Suppressor macrophage treated with lipopolysaccharide for 1 hour (primary cell): ENCODE measurements at regions not wholly inside any gene's neighbourhood (a gene's known extent, or its start where the extent isn't known, plus 50 kb on each side); places are given as distances from the start of the nearest gene placed in this dataset.
A peak's percentile ranks its signal among the peaks of the same experiment; 100 is the strongest.
"Not testable (repeated sequence)": the region's sequence is repeated elsewhere in the genome, so short reads cannot be mapped to it uniquely, and the experiment has no call there.

Experiments
- DNase-seq, 3 donors: peaks; one replicate each; pipeline ENCODE4 v3.0.0-alpha.2; 2020 to 2022

DNA sequence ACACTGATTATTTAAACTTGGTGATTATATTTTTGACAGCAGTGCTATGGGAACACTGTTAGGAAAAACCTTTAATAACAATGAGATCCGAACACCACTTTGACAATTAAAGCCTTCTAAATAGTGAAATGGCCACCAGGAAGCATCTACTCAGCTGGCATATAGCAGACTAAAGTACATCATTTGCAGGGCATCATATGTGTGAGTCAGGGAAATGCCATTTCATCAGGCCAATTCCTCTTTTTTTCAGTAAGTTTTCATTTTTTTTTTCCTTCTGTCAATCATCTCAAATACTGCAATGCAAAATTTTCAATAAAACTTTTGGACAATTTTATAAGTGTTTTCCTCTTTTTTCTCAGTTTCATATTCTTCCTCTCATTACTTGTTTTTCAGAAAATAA lies 521.4 kb upstream of the SEMA3D start:
- DNase-seq, result peak; percentile 41 to 71 (median 51)

DNA sequence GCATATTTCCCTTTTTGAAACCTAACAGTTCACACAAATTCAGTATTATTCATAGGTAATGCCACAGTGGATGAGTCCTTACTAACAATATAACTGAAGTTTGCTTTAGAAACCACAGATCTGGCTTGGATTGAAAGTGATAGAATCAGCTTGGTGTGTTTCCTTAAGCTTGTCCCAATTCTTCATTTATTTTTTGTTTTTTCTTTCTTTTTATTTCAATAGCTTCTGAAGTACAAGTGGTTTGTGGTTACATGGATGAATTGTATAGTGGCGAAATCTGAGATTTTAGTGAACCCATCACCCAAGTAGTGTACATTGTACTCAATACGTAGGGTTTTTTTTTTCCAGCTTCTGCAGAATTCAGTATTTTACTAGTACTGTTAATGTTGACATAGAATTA lies 518.2 kb upstream of the SEMA3D start:
- DNase-seq, result no peak

DNA sequence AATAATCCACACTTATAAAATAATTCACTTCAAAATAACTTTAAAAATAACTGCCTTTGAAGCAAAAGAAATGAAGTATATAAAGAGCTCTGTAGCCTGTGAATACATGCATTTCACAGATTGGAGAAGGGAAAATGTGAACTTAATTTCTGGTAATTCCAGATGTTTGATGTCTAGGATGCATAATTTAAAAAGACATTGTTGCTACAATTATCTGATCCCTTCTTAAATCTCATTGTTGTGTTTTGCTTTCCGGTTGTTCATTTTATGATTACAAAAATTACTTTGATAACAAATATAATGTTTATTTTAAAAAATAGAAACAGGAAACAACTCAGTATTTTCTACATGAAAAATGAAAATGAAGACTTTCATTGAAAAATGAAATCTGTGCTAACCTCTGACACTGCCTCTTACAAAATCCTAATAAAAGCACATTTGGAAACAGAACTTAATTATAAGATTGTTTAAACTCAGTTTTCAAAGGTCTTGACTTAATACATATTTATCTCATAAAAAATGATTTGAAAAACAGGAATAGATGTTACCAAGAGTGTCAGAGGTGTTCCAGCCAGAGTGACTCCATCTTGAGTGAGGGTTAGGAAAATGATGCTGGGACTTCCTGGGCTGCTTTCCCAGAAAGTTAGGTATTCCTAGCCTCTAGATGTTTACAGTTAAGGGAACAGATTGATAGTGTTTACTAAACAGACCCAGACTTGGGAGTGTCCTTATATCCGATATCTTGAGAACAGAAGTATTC lies 516.6 kb upstream of the SEMA3D start:
- DNase-seq, result no peak

DNA sequence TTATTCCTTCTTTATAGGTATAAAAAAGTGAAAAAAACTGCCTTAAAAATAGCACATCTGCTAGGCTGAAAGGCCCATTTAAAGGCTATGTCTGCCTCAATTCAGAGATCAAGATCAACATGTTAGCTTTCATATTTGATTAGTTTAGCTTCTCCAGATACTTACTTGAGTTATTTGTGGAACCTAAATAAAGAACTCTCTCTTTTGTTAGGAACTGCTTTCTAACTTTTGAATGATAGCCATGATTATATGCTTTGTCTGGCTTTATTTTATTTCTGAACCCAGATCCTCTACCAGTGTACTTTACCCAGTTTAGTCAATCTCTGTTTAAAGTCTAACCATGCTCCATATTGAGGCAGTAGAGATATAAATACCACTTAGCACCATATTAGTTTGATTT lies 515.5 kb upstream of the SEMA3D start:
- DNase-seq, result no peak

GRCh38 chr7:85699482-85699881 lies 512.6 kb upstream of the SEMA3D start:
- no peak for DNase-seq

DNA sequence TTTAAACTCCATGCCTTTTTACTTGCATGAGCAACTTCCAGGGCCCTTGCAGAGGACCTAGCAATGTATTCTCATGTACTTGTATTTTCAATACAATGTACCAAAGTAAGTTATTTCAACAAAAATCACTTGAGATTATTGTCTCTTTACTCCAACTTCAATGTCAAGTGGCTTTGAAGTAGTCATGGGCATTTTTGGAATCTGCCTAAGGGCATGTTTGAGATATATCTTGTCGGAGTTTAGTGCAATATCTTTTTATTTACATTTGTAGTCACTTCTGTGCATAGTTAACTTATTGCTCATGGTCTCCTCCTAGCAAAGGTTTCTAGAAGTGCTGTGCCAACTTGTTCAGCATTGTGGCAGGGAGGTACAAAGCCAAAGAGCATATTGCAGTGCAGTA lies 508.7 kb upstream of the SEMA3D start:
- no peak for DNase-seq

- DNase-seq, result no peak
These were observed 508.2 kb upstream of the SEMA3D start for GRCh38 chr7:85695041-85695440.

- no peak for DNase-seq
These were observed 506.5 kb upstream of the SEMA3D start for GRCh38 chr7:85693326-85693725.

- no peak for DNase-seq
These were observed 501.9 kb upstream of the SEMA3D start for GRCh38 chr7:85688712-85689111.

GRCh38 chr7:85686401-85687181 lies 499.7 kb upstream of the SEMA3D start:
- DNase-seq, result no peak

GRCh38 chr7:85685901-85686300 lies 499.0 kb upstream of the SEMA3D start:
- no peak for DNase-seq

DNA sequence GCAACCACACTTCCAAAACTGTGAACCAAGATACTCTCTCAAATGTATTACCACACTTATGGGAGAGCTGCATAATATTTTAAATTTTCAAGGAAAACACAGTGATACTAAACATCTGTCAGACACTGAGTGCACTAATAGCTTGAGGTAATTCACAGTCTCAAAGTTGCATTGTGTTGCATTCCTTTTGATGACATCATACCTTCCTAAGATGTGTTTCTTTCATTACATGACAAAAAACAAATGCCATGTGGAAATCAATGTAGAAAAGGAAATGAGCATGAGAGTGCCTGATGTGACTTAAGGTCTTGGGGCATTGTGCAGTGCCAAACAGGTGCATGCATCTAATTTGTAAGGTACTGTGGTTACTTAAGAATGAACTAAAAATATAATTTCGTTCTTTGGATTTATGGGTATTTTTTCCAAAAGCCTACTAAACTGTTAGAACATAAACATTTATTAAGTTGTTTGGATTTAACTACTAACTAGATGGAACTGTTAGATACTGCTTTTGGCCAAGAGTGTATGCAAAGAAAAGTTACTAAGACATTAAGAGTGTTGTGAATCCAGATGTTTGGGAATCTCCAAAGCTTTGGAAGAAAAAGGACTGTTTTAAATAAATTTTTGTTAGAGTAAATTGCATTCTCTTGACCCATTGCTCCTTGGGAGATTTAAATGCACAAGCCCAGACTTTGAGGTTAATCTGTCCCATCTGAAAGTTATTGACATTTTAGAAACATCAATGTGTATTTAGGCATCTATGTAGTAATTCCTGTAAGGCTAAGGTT lies 496.2 kb upstream of the SEMA3D start:
- DNase-seq, result no peak

- no peak for DNase-seq
These were observed 494.4 kb upstream of the SEMA3D start for GRCh38 chr7:85681241-85681640.

- not testable (repeated sequence) for DNase-seq
These were observed 488.2 kb upstream of the SEMA3D start for GRCh38 chr7:85675093-85675492.

- DNase-seq, result no peak
These were observed 487.0 kb upstream of the SEMA3D start for GRCh38 chr7:85673876-85674275.

GRCh38 chr7:85669225-85669624 lies 482.4 kb upstream of the SEMA3D start:
- no peak for DNase-seq

DNA sequence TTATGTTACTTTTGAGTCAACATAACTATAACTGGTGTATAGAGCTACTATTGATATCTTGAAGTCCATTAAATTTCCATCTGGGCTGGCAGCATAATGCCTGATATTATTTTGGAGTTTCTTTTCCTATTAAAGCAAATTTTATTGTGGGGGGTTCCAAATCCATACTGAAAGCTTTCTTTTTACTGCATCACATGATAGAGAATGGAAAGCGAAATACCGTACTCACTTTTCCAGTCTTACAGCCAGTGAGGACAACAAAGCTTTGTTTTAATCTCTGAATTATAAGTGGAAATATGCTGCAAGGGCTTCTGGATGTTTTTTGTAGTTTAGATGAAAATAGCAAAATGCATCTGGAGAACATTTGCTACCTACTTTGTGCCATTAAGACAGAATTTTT lies 477.5 kb upstream of the SEMA3D start:
- no peak for DNase-seq

DNA sequence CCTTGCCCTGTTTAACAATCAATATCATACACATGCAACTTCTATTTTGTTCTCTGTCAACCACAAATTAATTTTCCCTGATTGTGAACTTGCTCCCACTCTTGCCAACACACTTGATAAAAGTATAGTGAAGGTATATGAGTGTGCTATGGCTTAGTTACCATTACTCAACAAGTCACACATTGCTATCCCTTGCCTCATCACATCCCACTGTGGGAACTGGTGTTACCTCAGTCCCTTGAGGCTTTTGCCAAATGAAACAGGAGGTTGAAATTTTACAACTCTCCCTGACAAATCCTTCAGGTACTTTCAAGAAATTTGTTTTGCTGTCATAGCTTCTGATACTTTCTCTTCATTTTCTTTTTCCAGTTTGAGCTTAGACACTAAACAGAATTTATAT lies 472.5 kb upstream of the SEMA3D start:
- DNase-seq, result no peak

DNA sequence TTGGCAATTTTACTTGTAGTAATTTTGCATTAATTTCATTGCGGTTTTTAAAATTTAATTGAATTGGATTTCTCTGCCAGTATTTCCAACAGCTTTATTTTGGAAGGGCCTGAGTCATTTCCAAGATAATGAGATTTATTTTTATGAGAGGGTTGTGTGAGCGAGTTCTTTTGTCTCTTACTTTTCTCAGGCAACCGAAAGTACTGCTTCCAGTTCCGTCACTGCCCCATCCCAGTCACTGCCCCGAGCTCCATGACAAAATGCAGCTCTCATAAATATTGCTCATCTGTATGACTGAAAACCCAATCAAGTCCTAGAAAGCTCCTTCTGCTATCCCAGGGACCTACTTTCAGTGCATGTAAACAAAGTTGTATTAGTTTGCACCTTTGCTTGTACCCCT lies 468.4 kb upstream of the SEMA3D start:
- DNase-seq, result no peak

DNA sequence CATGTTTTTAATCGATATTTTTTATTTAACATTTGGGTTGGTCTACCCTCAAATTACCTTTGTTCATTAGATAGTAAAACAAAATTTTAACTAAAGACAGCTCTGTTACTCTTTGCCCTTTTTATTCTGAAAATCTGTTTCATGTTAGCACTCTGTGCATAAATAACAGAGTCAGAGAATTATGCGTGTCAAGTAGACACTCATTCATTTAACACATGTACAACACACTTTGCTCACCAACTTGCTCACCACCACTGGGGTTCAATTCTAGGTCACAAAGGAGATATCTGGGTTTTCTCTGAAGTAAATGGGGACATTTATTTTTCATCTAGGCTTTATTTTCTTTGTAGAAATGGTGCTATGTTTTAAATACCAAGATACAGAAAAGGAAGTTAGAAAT lies 457.4 kb upstream of the SEMA3D start:
- no peak for DNase-seq

DNA sequence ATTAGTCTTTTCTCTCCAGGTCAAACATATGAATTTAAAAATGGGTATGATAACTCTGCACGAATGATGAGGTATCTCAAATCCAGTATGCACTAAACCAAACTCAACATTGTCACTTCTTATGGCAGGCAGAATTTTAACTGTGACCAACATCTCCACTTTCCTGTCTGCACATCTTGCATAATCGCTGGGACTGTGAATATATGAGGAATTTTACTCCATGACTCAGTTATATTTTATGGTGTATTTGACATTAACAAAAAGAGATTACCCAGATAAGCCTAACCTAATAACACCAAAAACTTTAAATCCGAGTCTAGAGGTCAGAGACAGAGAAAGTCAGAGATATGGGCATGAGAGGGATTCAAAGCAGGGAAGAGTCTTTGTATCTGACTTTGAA lies 454.5 kb upstream of the SEMA3D start:
- DNase-seq, result no peak

DNA sequence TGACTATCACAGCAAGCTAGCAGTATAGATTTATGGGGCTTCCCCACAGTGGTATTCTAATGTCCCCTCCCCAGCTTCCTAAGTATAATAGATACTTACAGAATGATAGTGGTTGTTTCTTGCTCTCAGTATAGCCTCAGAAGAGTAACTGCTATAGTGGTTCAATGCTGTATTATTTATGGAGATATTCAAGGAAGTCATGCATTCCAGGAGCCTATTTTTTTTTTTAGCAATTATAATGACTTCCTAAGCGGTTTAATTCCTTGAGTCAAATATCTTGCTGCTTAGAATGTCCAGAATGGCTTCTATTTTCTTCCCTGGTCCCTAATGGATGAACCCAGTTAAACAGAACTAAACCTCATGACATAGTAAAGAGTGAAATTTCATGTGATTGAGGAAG lies 451.5 kb upstream of the SEMA3D start:
- DNase-seq, result no peak

DNA sequence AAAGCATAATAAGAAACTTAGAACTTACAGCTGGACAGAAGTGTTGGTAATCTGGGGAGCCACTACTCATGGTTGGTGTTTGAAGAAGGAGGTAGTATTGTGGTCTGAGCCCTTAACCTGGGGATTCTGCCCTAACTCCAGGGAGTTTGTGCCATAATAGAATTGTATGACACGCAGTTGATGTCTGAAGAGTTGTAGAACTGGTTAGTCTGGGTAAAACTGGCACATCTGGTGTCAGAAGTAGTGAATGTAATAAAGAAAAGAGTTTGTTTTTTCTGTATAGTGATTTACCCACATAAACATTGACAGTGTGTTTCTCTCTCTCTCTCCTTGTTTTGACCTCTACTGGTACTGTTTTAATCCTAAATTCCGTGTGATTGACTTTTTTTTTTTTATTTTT lies 448.1 kb upstream of the SEMA3D start:
- no peak for DNase-seq
